IMR-90 (cell line): ENCODE measurements at regions not wholly inside any gene's neighbourhood (a gene's known extent, or its start where the extent isn't known, plus 50 kb on each side); places are given as distances from the start of the nearest gene placed in this dataset.

Source experiments
- ATAC-seq: fragments of 200-7000 bp; cut with Tn5 transposase; 2 replicates; pipeline ENCODE4 v1.9.1; 2020; ENCODE audit warnings: low read depth, mild to moderate bottlenecking, moderate library complexity
- BruUV-seq: library from RNA; stranded (reverse); fragments of 400-500 nt; replicated peaks from 2 replicates; lab custom pipeline; 2021; lab: Mats Ljungman, UMichigan
- CTCF ChIA-PET: fragments of 300-600 bp; formaldehyde crosslinking; extraction: SDS; loops from one replicate; lab custom pipeline; 2021; ENCODE audit warnings: antibody characterized with exemption; lab: Yijun Ruan, JAX
- POLR2A ChIA-PET: fragments of 300-600 bp; sonication (Branson Sonifier 250); formaldehyde crosslinking; loops from one replicate; lab custom pipeline; 2022; ENCODE audit warnings: antibody characterized with exemption; ENCODE audit not compliant: unreplicated experiment; lab: Charles Lee
- DNase-seq: peaks from one replicate; pipeline ENCODE4 v3.0.0; 2013
- H2AFZ ChIP-seq: replicated peaks from 2 replicates; pipeline ENCODE3; 2013; ENCODE audit warnings: low read length, mild to moderate bottlenecking; ENCODE audit not compliant: poor library complexity
- H2AK5ac ChIP-seq: 2 replicates; pipeline ENCODE4 v1.6.1; 2013; ENCODE audit warnings: low read depth, low read length, inconsistent platforms
- H2AK9ac ChIP-seq: replicated peaks from 2 replicates; pipeline ENCODE3; 2013; ENCODE audit warnings: mild to moderate bottlenecking, low read depth, low read length, moderate library complexity; ENCODE audit not compliant: poor library complexity
- H2BK120ac ChIP-seq: 2 replicates; pipeline ENCODE4 v1.6.1; 2013; ENCODE audit warnings: low read depth, low read length, inconsistent platforms
- H2BK15ac ChIP-seq: 3 replicates; pipeline ENCODE4 v1.6.1; 2013; ENCODE audit warnings: low read depth, low read length, inconsistent platforms
- H2BK20ac ChIP-seq: 2 replicates; pipeline ENCODE4 v1.6.1; 2013; ENCODE audit warnings: low read depth, mild to moderate bottlenecking, inconsistent platforms, low read length, moderate library complexity
- H2BK5ac ChIP-seq: 2 replicates; pipeline ENCODE4 v1.6.1; 2013; ENCODE audit warnings: mild to moderate bottlenecking, low read depth, low read length, inconsistent platforms; ENCODE audit not compliant: poor library complexity, severe bottlenecking
- H3K14ac ChIP-seq: replicated peaks from 2 replicates; pipeline ENCODE4 v1.6.1; 2013; ENCODE audit warnings: low read depth, low read length, inconsistent platforms
- H3K18ac ChIP-seq: 2 replicates; pipeline ENCODE4 v1.6.1; 2013; ENCODE audit warnings: low read depth, low read length, control low read depth
- H3K23ac ChIP-seq: 2 replicates; pipeline ENCODE4 v1.6.1; 2013; ENCODE audit warnings: low read depth, low read length, inconsistent platforms
- H3K27ac ChIP-seq: 2 replicates; pipeline ENCODE4 v1.5.1; 2013; ENCODE audit warnings: mild to moderate bottlenecking, control low read depth, low read length; ENCODE audit not compliant: insufficient read depth
- H3K27me3 ChIP-seq: 2 replicates; pipeline ENCODE4 v1.6.1; 2013; ENCODE audit warnings: low read length; ENCODE audit not compliant: control insufficient read depth, insufficient read depth
- H3K36me3 ChIP-seq: 2 replicates; pipeline ENCODE4 v1.6.1; 2013; ENCODE audit warnings: low read length, mixed read lengths; ENCODE audit not compliant: control insufficient read depth, insufficient read depth
- H3K4ac ChIP-seq: 2 replicates; pipeline ENCODE4 v1.6.1; 2013; ENCODE audit warnings: low read depth, low read length, inconsistent platforms
- H3K4me1 ChIP-seq: 2 replicates; pipeline ENCODE4 v1.6.1; 2013; ENCODE audit warnings: low read length, mixed read lengths; ENCODE audit not compliant: control insufficient read depth, insufficient read depth
- H3K4me2 ChIP-seq: 2 replicates; pipeline ENCODE4 v1.6.1; 2013; ENCODE audit warnings: low read depth, mild to moderate bottlenecking, control low read depth, low read length, moderate library complexity
- H3K4me3 ChIP-seq: 2 replicates; pipeline ENCODE4 v1.5.1; 2013; ENCODE audit warnings: low read depth, mild to moderate bottlenecking, control low read depth, low read length, moderate library complexity; ENCODE audit not compliant: insufficient read depth
- H3K56ac ChIP-seq: 2 replicates; pipeline ENCODE4 v1.6.1; 2013; ENCODE audit warnings: low read length, inconsistent platforms; ENCODE audit not compliant: insufficient read depth; ENCODE audit errors: extremely low read depth
- H3K79me1 ChIP-seq, 2 experiments: 2 replicates each; pipeline ENCODE4 v1.6.1; 2013; ENCODE audit warnings: low read length in 2 of 2, inconsistent platforms in 1 of 2, low read depth in 1 of 2
- H3K9ac ChIP-seq: 2 replicates; pipeline ENCODE4 v1.6.1; 2013; ENCODE audit warnings: low read depth, low read length, control low read depth
- H3K9me1 ChIP-seq: 2 replicates; pipeline ENCODE4 v1.6.1; 2013; ENCODE audit warnings: low read length, inconsistent platforms; ENCODE audit not compliant: insufficient read depth
- H3K9me3 ChIP-seq: 2 replicates; pipeline ENCODE4 v1.6.1; 2013; ENCODE audit warnings: low read length; ENCODE audit not compliant: control insufficient read depth, insufficient read depth
- H4K20me1 ChIP-seq: 2 replicates; pipeline ENCODE4 v1.6.1; 2013; ENCODE audit warnings: low read length, inconsistent platforms; ENCODE audit not compliant: insufficient read depth
- H4K5ac ChIP-seq: 2 replicates; pipeline ENCODE4 v1.6.1; 2013; ENCODE audit warnings: mild to moderate bottlenecking, low read depth, low read length, control low read depth
- H4K8ac ChIP-seq, 2 experiments: 2 replicates each; pipeline ENCODE4 v1.6.1; 2013; ENCODE audit warnings: low read depth in 2 of 2, low read length in 2 of 2, control low read depth in 1 of 2, inconsistent platforms in 1 of 2
- H4K91ac ChIP-seq: 2 replicates; pipeline ENCODE4 v1.6.1; 2013; ENCODE audit warnings: low read depth, low read length, inconsistent platforms; ENCODE audit not compliant: insufficient read depth
- CEBPB ChIP-seq: IDR thresholded peaks from 2 replicates; pipeline ENCODE4 v1.6.1; 2012; ENCODE audit warnings: low read depth, low read length, improper control_type of control experiment
- FOS ChIP-seq: fragments of 150-350 bp; IDR thresholded peaks from 2 replicates; pipeline ENCODE4 v1.6.1; 2016; ENCODE audit warnings: low read depth, low read length
- WGBS, 2 experiments: methylation state at CpG; one replicate each; pipeline versions ENCODE4 v1.1.5 to v1.1.7; 2013; ENCODE audit warnings: missing lambda C conversion rate in 2 of 2; ENCODE audit not compliant: insufficient read length in 1 of 2; ENCODE audit errors: extremely low coverage in 2 of 2; 5-methylcytosine and 5-hydroxymethylcytosine counted together
- dilution Hi-C: fragments of 300-500 bp; cut with HindIII; formaldehyde crosslinking; loops from one replicate; pipeline ENCODE4 v1.14.3; 2018; ENCODE audit warnings: low sequenced_read_pairs; ENCODE audit not compliant: unreplicated experiment
- in situ Hi-C: fragments of 300-500 bp; cut with MboI; formaldehyde crosslinking; loops from 3 replicates; pipeline ENCODE4 v1.14.3; 2019; ENCODE audit warnings: low sequenced_read_pairs, inconsistent platforms, mixed read lengths
- intact Hi-C: fragments of 100-400 bp; cut with micrococcal nuclease; formaldehyde crosslinking; loops from 2 replicates; pipeline ENCODE4 v1.10.0; 2022

- H4K5ac ChIP-seq: no peak overlapping the region
- H2BK120ac ChIP-seq: no peak overlapping the region
- H4K8ac ChIP-seq: no peak overlapping the region
- no peak overlapping the region for H2AK5ac ChIP-seq
- no peak overlapping the region for H3K14ac ChIP-seq
- H3K36me3 ChIP-seq: no peaks in the 10 kb centered on the region
- no peak overlapping the region for H2BK20ac ChIP-seq
- H4K20me1 ChIP-seq: no peaks in the 10 kb centered on the region
- H3K27ac ChIP-seq: no peak overlapping the region
- ATAC-seq (no peak), DNase-seq (no peak)
- no peaks in the 10 kb centered on the region for H3K9me1 ChIP-seq
- H2AK9ac ChIP-seq: no peak overlapping the region
- no peak overlapping the region for H3K56ac ChIP-seq
- POLR2A ChIA-PET: no interaction called here
- H3K27me3 ChIP-seq: no peaks in the 10 kb centered on the region
- dilution Hi-C loops: no loop called here
- BruUV-seq: no TSS peak
- no peak for TF ChIP-seq CEBPB
- TF ChIP-seq FOS: no peak
- H2AFZ ChIP-seq: peak overlapping the region; percentile 23
- H3K23ac ChIP-seq: no peak overlapping the region
- H3K79me1 ChIP-seq: no peaks in the 10 kb centered on the region
- CTCF ChIA-PET: no interaction called here
- no peak overlapping the region for H3K4me2 ChIP-seq
- H3K9ac ChIP-seq: no peak overlapping the region
- intact Hi-C loops: no loop called here
- H2BK15ac ChIP-seq: no peak overlapping the region
- H3K18ac ChIP-seq: no peak overlapping the region
- no peaks in the 10 kb centered on the region for H3K4me1 ChIP-seq
- in situ Hi-C loops: no loop called here
- H3K4me3 ChIP-seq: no peak overlapping the region
- H4K91ac ChIP-seq: no peak overlapping the region
- H3K4ac ChIP-seq: no peak overlapping the region
- H3K9me3 ChIP-seq: peaks cover 10% of the 10 kb centered on the region; the same call in 1 of the 2 replicates
- 50% methylated on average over 3 of the region's 7 CpGs; no CpG with 5 or more reads in 1 of the 2 experiments for WGBS, 2 experiments
- H2BK5ac ChIP-seq: no peak overlapping the region
Observed at GRCh38 chr12:61098031-61098580, 1162.1 kb upstream of the USP15 start.
